GM12891 (cell line): ENCODE measurements at regions not wholly inside any gene's neighbourhood (a gene's known extent, or its start where the extent isn't known, plus 50 kb on each side); places are given as distances from the start of the nearest gene placed in this dataset.

Source experiments
- PAX5 ChIP-seq: IDR thresholded peaks from 2 replicates; pipeline ENCODE4 v1.6.1; 2011; ENCODE audit warnings: low read length, moderate library complexity, mild to moderate bottlenecking; ENCODE audit not compliant: insufficient read depth, severe bottlenecking
- POLR2A ChIP-seq: IDR thresholded peaks from 2 replicates; pipeline ENCODE4 v1.6.1; 2011; ENCODE audit warnings: low read depth, low read length, control low read depth
- POLR2AphosphoS5 ChIP-seq: IDR thresholded peaks from 2 replicates; pipeline ENCODE4 v1.6.1; 2011; ENCODE audit warnings: low read depth, low read length, control low read depth
- POU2F2 ChIP-seq: IDR thresholded peaks from 2 replicates; pipeline ENCODE4 v1.6.1; 2011; ENCODE audit warnings: low read depth, mild to moderate bottlenecking, control low read depth, low read length, moderate library complexity
- SPI1 ChIP-seq: IDR thresholded peaks from 2 replicates; pipeline ENCODE4 v1.6.1; 2011; ENCODE audit warnings: low read depth, low read length, control low read depth
- TAF1 ChIP-seq: IDR thresholded peaks from 2 replicates; pipeline ENCODE4 v1.6.1; 2011; ENCODE audit warnings: low read depth, low read length, control low read depth

DNA sequence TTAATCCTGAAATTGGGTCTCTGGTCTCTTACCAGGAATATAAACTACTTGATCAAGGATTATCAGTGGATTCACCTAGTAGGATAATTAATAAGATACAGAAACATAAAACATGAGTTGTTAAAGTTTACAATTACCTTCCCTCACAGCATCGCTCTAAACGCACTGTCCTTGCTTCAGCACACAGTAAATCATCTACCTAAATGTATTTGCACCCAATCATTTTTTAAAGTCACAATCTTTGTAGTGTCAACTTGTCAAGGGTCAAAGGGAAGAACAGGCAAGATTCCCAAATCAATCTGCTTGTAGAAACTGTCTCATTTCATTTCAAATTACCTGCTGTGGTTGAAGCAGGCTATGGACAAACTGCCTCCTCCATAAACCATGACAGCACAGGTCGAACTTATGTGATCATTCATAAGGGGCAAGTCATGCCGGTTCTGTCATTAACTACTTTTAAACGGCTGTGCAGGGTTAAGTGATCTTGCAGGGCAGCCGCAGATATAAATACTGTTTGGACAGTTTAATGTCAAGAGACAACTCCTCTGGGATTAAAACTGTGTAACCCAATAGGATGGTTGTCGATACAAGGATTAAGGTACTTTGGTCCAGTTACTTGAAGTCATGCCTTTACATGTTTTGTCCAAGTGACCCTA is 93.6 kb downstream of the ZNF281 start:
- no peak for TF ChIP-seq POLR2A
- no peak for TF ChIP-seq POLR2AphosphoS5
- TF ChIP-seq SPI1: no peak
- TF ChIP-seq TAF1: no peak
- no peak for TF ChIP-seq POU2F2
- TF ChIP-seq PAX5: no peak
